GM19468 (cell line): ENCODE measurements at regions not wholly inside any gene's neighbourhood (a gene's known extent, or its start where the extent isn't known, plus 50 kb on each side); places are given as distances from the start of the nearest gene placed in this dataset.

ENCODE experiments used
- ATAC-seq: cut with Tn5 transposase; IDR thresholded peaks from one replicate; pipeline ENCODE4 v1.9.1; 2021; ENCODE audit warnings: mild to moderate bottlenecking, moderate library complexity, moderate number of reproducible peaks; ENCODE audit not compliant: unreplicated experiment; ENCODE audit errors: extremely low read depth

GRCh38 chr6:22448291-22448711 is 121.1 kb upstream of the HDGFL1 start:
- no peak for ATAC-seq

- ATAC-seq: no peak
Observed at GRCh38 chr6:22451962-22452361, 117.4 kb upstream of the HDGFL1 start.

- ATAC-seq: no peak
Observed at GRCh38 chr6:22455378-22455777, 114.0 kb upstream of the HDGFL1 start.

GRCh38 chr6:22457996-22458395 is 111.4 kb upstream of the HDGFL1 start:
- no peak for ATAC-seq

GRCh38 chr6:22466665-22467245 is 102.6 kb upstream of the HDGFL1 start:
- no peak for ATAC-seq

- ATAC-seq: no peak
Observed at GRCh38 chr6:22467645-22468044, 101.7 kb upstream of the HDGFL1 start.

GRCh38 chr6:22468256-22468965 is 101.0 kb upstream of the HDGFL1 start:
- ATAC-seq: no peak

- ATAC-seq: no peak
Observed at GRCh38 chr6:22470454-22471131, 98.8 kb upstream of the HDGFL1 start.

- no peak for ATAC-seq
Observed at GRCh38 chr6:22471132-22471690, 98.2 kb upstream of the HDGFL1 start.

- no peak for ATAC-seq
Observed at GRCh38 chr6:22471746-22472145, 97.6 kb upstream of the HDGFL1 start.

- no peak for ATAC-seq
Observed at GRCh38 chr6:22473991-22474682, 95.2 kb upstream of the HDGFL1 start.

- ATAC-seq: no peak
Observed at GRCh38 chr6:22476811-22477390, 92.5 kb upstream of the HDGFL1 start.

- no peak for ATAC-seq
Observed at GRCh38 chr6:22497276-22497675, 72.1 kb upstream of the HDGFL1 start.

- no peak for ATAC-seq
Observed at GRCh38 chr6:22499815-22500214, 69.6 kb upstream of the HDGFL1 start.

GRCh38 chr6:22506496-22506895 is 62.9 kb upstream of the HDGFL1 start:
- ATAC-seq: no peak

- no peak for ATAC-seq
Observed at GRCh38 chr6:22512686-22513427, 56.5 kb upstream of the HDGFL1 start.

- no peak for ATAC-seq
Observed at GRCh38 chr6:22513667-22514066, 55.7 kb upstream of the HDGFL1 start.

- ATAC-seq: no peak
Observed at GRCh38 chr6:22519237-22519636, 50.1 kb upstream of the HDGFL1 start.
